ENCODE measurements at regions not wholly inside any gene's neighbourhood (a gene's known extent, or its start where the extent isn't known, plus 50 kb on each side); places are given as distances from the start of the nearest gene placed in this dataset.

DNA sequence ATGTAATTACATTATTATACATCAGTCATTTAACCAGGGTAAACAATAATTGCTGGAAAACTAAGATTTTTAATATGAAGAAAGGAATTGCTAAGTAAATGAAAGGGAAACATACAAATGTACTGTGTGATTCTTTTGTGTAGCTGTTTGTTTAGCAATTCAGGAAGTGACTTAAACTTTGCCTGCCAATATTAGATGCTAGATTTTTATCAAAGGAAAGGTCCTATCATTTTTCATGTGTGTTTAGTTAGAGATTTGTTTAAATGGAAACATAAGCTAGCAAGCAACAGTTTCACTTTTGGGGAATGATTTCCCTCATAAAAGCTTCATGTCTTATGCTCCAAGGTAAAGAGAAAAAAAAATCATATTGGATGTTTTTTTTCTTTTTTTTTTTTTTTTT is 95.1 kb upstream of the LIMCH1 start:
- TF ChIP-seq EZH2 (IDR thresholded peaks at IDR 0.05), result no peak
- TF ChIP-seq POLR2AphosphoS5 (IDR thresholded peaks at IDR 0.05; ENCODE audit: borderline replicate concordance, low read depth, low read length), result no peak
